IPS-NIHi7 (cell line): ENCODE measurements at regions not wholly inside any gene's neighbourhood (a gene's known extent, or its start where the extent isn't known, plus 50 kb on each side); places are given as distances from the start of the nearest gene placed in this dataset.

Experiments used
- DNase-seq: peaks from one replicate; pipeline ENCODE4 v3.0.0; 2012; ENCODE audit warnings: mixed read lengths; ENCODE audit errors: extremely low spot score

DNA sequence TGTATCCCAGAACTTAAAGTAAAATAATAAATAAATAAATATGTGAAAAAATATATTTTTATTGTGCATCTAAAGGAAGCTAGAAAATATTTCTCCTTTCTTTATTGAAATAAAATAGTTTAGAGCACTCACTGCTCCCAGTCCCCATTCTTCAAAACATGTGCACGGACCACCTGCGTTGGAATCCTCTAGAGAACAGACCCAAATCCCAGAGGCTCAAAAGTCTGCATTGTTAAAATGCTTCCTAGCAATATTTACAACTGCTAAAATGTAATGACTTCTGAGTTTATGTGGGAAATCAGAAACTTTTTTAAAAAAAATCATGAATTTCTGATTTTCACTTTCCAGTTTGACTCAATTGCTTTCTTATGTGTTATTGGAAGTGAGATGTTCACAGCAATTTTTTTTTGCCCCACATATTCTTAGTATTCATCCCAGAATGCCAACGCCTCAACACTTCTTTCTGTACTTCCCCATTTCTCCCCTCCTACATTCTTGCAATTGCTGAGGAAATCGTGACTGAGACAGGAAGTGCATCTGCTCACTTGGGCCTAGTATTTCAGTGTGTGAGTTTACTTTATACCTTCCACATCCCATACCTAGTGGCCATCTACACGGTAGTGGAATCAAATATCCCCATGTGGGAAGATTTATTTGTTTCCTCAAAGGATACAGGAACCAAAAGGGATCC lies 116.0 kb upstream of the FLRT2 start:
- no peak for DNase-seq

DNA sequence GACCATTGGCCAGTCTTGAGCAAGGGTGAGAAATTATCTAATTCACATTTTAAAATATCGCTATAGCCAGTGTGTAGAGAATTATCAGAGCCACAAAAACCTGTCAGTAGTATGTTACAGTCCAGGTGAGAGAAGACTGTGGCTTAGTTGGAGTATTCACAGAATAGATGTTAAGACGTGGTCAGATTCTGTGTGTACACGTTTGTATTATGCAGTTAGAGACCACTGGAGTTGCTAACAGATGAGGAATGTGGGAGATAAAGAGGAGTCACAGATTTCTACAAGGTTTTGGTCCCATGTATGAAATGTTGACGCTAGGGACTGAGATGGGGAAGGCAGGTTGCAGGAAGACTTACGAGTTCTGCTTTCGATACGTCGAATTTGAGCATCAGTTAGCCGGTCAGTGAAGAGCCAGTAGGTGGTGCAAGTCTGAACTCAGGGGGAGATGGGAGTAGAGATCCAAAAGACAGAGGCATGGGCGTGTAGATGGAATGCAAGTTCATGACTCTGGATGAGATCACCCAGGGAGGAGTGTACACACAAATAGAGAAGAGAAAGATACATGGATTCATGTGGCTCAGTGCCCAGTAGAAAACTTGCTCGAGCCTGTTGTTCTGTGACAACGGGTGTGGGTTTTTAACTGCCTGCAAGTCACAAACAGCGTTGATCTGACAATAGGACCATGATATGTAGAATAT lies 114.8 kb upstream of the FLRT2 start:
- DNase-seq, result peak; percentile 57

DNA sequence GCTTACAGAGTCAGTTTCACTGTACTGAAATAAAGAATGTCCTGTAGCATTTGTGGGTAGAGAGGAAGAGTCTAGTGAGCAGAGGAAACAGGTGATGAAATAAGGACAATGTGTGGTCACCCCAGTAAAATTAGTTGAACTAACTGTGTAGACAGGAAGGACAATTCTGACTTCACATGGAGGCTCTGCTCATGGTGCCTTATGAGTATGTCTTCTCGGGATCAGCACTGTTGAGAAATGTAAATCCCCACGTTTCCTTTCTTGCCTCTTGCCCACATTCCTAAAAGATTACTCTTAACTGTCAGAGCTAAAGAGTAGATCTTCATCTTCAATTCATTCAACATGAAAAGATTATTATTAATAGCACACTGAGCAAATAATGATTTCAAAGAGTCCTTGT lies 113.2 kb upstream of the FLRT2 start:
- no peak for DNase-seq

DNA sequence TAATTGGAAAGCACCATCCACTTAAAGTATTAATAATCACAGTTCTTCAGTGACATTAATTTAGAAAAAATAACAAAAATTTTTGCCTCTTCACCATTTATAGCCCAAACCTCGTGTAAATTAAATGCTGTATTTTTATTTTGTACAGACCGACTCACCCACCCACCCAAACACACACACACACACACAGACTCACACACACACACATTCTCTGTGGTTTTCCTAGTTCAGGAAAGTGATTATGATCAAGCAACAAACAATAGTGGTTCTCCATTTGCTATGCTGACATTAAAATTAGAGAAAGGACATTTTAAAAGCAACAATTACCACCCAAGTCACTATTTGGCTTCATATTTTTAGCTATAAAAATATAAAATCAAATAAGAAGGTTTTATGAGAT lies 112.5 kb upstream of the FLRT2 start:
- no peak for DNase-seq

DNA sequence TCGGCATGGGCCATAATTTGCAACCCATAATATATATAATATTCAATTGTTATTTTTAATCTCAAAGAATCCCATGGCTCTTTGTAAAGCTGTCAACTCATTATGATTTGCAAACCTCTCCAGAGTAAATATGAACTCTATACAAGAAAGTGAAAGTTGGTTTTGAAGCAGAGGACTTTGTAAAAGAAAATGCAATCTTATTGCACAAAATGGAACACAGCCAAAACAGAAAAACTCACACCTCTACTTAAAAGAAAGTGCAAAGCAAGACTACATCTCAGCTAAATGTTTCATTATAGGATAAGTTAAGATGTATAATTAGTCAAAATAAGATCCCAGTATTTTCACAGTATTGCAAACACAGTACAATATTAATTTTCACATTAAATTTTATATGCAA lies 111.2 kb upstream of the FLRT2 start:
- no peak for DNase-seq

DNA sequence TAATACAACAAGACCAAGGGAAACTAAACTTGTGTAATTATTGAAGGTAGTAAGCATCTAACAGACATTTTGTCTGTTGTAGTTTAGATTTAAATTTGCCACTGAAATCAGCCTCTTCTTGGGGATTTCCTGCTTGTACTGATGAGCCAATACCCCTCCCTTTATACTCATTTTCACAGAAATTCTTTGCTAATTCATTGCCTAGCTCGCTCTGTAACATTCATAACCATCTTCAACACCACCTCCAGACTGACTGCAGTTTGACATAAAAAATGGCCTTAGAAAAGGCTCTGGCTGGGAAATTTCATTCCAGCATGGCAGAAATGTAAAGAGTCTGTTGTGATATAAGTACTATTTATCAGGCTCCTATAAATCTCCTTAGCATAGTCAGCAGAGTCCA lies 109.7 kb upstream of the FLRT2 start:
- no peak for DNase-seq

DNA sequence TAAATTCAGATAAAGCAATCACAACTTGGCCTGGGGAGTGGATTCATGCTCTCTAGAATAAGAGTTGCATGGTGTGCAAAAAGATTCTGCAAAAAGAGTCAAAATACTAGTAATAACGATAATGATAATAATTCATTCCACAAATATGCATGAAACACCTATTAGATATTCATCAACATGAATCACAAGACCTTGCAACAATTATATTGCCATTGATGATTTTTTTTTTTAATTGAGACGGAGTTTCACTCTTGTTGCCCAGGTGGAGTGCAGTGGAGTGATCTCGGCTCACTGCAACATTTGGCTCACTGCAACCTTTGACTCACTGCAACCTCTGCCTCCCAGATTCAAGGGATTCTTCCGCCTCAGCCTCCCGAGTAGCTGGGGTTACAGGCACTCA lies 109.2 kb upstream of the FLRT2 start:
- no peak for DNase-seq

DNA sequence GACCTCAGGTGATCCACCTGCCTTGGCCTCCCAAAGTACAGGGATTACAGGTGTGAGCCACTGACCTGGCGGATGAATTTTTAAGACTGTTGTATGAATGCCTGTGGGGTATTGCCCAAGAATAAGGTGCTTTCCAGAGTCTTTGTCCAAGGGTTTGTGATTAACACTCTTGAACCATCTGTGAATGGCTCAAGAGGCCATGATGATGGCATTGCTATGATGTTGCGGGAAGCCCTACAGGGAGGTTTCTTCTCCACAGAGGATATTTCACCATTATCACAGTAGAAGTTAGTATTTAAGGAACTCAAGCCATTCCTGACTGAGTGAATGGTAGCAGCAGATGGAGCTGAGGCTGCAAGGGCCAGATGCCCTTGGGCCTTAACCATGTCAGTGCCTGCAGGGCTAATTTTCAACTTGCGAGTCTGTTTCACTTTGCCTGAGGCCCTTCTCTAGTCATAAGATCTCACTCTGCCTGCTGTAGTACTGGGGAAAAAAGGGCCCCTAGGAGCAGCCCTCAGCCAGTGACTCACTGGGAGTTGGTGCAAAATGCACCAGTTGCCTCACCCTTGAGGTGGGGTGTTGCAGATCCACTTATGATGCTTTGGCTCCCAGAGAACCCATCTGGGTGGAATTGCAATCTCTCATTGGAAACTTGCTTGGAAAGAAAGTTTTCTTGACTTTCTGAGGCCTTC lies 108.6 kb upstream of the FLRT2 start:
- no peak for DNase-seq

DNA sequence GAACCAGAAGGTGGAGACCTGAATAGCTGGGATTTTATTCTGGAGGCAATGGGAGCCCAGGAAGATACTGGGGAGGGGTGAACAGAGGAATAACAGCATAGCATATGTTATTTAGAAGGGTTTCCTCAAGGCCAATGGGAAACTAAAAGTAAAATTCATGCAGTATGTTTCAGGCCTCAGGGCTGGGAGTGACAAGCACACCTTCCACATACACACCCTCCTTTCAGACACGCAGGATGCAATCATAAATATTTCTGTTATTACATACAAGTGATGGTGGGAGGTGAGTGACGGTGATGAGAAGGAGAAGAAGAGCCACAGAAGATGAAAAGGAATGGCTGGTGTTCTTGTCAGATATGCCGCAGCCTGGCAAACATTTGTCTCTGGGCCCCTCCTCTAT lies 106.1 kb upstream of the FLRT2 start:
- no peak for DNase-seq

DNA sequence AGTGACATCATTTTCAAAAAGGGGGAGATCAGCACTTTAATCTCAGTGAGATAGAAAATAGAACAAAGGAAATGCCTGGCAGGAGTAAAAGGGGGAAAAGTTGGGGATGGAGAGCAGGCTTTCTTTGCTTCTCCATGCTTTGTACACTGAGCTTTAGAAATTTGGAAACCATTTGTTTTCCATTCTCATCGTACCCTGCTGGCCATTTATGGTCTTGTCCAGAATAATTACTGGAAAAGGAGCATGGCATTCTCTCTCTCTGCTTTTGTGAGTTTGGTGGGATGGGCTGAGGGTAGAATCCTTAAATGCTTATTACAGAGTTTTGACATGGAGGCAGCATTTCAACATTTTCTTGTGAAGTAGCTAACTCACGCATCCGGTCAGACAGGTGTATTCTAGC lies 104.4 kb upstream of the FLRT2 start:
- no peak for DNase-seq

DNA sequence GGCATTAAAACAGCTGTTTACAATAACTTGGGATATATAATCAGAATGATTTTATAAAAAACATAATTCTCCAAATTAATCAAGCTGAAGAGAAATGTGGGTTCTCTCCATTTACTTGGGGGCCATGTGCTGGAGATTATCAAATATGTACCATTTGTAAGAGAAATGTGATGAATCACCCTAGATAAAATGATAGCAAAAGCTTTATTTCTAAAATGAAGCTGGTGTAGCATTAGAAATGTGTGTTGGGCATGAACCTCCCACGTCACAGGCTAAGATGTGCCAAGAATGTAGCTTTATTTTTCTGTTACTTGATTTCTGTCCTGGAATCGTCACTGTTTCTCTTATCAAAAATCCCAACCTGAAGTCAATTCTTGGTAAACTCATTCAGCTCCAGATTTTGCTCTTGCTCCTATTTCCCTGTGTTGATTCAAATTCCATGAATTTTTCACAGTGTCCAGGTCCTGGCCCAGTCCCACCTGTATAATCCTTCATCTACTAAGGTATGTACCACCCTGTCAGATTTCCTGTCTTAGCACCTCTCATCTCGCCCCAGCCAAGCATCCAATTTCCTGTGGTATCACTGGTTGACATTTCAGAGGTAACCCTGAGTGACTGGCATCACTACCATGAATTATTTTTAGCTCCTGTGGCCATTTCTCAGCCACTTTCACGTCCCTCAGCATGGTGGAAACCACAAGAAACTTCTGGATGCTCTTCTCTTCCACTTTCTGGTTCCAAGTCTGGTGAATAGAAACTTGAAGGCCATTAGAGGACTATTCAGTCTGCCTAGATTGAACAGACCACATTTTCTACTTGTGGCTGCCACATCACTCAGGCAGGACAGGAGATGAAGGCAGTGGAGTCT lies 103.6 kb upstream of the FLRT2 start:
- DNase-seq, result no peak

DNA sequence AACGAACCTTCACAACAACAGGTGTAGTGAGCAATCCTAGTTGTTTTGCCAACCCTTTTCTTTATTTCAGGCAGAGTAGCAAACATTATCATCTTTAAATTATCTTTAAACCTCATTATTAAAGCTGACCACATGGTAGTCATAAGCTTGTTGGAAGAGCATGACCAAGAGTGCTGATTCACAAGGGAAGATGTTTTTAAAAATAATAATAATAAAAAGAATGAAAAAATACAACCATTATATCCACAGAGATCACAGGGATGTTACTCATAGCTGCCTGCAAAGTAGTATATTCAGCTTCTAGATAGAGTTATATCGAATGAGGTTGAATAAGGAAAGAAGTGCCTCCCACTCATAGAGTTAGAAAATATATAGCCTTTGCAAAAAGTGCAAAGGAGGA lies 101.0 kb upstream of the FLRT2 start:
- DNase-seq, result no peak

DNA sequence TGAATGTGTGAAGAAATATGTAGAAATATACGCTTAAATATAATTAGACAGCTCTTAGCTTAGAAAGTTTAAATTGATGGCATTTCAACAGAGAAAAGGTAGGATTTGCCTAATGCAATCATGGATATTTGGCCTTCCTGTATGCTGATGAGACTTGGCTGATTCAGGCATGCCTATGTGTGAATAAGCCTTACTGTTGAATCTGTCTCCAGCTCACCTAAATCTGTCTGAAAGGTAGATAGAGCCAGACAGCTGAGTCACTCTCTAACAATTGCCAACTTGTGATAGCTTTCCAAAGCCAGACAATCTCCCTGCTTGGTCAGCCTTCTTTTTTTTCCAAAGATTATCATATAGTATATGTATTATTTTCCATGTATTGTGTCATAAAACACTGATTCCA lies 92.8 kb upstream of the FLRT2 start:
- DNase-seq, result peak; percentile 17

DNA sequence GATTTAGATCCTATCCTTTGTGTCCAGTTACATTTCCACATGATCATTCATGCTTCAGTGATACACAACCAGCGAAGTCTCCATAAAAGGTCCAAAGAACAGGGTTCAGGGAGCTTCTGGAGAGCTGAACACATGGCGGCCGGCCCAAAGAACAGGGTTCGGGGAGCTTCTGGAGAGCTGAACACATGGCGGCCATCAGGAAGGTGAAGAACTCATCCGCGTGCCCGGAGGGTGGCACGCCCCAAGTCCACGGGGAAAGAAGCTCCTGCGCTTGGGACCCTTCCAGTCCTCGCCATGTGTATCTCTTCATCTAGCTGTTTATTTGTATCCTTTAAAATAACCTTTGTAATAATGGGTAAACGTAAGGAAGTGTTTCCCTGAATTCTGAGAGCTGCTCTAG lies 91.9 kb upstream of the FLRT2 start:
- no peak for DNase-seq

DNA sequence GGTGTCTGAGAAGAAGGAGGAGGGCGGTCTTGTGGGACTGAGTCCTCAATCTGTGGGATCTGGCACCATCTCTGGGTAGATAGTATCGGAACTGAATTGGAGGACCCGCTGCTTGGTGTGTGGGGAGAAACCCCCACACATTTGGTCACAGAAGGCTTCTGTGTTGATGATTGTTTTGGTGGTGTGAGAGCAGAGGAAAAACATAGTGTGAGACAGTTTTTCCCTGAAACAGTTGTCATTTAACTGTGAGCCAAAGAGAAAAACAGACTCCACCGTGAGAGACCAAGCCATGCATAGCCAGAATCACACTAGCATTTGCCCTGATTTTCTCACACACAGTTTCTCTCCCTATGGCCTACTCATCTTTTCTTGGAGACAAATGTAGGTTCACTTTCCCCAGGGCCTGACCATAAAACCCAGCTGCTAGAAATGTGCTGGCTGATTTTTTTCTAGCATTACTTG lies 91.4 kb upstream of the FLRT2 start:
- no peak for DNase-seq

DNA sequence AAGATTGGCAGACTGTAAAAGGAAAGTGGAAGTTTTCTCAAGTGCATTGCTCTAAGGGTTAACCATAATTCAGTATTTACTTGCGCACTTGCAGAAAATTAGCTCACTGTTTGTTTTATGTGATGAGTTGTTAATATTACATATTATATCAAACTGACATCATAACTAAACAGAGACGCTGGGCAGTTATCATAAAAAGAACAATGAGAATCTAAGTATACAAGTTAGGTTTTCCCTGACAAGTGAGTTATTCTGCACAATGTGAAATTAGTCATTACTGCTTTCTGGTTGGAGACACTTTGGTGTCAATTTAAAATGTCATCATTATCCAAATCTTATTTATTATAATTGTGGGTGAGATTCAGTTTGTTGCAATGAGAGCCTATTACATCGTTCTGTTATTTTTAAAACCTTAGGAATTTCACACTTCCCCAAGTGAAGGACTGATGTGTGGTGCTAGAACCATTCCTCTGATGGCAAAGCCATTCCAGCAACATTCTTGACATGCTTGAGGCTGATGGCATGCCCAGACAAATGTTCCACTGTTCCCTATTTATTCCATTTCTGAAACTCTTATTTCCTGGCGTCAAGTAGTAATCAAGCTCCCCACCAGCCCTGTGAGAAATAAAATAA lies 90.1 kb upstream of the FLRT2 start:
- DNase-seq, result no peak

DNA sequence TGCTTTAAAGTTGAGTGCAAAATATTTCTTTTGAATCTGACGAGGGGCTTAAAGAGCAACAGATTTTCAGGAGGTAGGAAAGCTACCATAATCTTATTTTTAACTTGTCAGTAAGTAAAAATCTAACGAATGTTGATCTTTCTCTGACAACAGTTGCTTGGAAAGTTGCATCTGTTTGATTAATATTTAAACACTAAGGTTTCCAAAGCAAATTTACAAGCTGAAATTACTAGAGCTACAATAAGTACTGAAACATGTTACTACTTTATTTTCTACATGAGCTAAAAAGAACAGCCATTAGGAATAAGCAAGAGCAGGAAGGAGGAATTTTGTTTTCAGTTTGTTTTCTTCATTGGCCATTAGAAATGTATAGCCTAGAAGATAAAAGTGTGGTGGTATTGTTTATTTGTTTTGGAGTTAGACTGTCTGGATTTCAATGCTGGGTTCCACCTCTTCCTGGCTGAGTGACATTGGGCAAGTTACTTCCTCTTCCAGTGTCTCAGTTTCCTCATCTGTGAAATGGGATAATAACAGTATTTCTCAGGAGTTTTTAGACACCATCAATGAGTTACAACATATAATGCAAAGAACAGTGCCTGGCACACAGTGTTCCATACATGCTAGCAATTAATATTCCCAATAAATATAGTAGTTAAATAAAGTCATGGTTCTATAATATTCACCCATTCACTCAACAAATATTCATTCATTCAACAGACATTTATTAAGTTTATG lies 87.9 kb upstream of the FLRT2 start:
- no peak for DNase-seq

DNA sequence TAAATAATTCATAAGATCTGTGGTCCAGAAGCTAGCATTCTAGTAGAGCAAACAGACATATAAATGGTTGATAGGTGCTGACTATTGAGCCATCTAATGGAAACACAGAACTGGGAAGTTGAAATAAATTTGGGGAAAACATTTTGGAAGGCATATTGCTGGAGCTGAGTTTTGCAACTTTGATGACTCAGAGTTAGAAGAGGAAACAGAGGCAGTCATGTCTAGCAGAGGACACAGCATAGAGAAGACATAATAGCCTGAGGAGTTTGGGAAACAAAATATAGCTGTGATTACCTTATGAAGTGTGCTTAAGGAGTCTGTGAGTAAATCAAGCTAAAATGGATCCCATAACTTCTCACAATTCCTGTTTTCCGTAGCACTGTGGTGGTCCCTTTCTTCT lies 86.9 kb upstream of the FLRT2 start:
- DNase-seq, result no peak

DNA sequence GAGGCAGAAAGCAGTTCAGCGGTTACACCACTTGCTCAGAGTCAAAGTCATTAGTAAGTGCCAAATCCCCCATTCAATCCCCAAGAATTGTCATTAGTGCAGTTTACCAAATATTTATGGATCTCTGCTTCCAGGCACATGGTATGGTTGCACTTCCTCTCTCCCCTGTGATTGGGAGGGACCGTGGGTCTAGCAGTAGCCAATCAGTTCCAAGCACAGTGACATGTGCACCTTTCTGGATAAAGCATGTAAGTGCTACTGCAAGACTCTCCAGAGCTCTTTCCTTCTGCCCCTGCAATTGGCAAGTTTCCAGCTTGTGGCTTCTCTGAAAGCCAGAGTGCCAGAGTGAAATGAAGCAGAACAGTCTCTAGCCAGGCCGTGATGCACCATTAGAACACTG lies 85.3 kb upstream of the FLRT2 start:
- no peak for DNase-seq

DNA sequence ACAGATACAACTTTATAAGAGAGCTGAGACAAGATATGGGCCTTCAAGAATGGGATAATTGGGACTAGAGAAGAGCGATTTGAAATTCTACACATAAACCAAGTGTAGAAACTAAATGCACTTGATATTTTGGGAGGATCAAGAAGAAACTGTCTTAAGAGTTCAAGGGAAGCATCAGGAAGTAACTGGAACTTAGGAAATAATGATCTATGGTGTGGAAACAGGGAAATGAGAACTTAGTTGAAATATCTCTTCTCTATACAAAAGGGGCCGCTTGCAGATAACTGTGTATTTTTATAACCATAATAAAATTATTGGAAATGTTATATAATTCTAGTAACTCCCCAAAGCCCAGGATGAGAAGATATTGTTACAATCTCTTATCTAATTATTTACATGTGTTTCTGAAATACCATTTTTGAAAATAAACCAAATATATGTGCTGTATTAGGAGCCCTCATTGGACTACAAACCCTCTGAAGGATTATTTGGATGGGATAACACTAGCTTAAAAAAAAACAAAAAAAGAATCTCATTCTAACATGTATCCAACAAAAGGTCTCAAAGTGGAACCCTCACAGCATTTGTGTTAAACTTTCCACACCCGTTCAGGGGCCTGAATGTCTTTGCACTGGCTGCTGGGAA lies 84.7 kb upstream of the FLRT2 start:
- no peak for DNase-seq
